Fibroblast of villous mesenchyme (primary cell): ENCODE measurements at regions not wholly inside any gene's neighbourhood (a gene's known extent, or its start where the extent isn't known, plus 50 kb on each side); places are given as distances from the start of the nearest gene placed in this dataset.
A peak's percentile ranks its signal among the peaks of the same experiment; 100 is the strongest.
"Not testable (repeated sequence)": the region's sequence is repeated elsewhere in the genome, so short reads cannot be mapped to it uniquely, and the experiment has no call there.

Experiments
- DNase-seq: peaks from one replicate; pipeline ENCODE4 v3.0.0-alpha.2; 2010; ENCODE audit warnings: low read depth
- H3K4me3 ChIP-seq: 2 replicates; pipeline ENCODE4 v1.5.1; 2011; ENCODE audit warnings: low read depth, mild to moderate bottlenecking, low read length
- TF ChIP-seq, protein P1 (sequence below): IDR thresholded peaks from 2 replicates; pipeline ENCODE4 v1.5.1; 2012; ENCODE audit warnings: low read depth, mild to moderate bottlenecking, low read length; ENCODE audit not compliant: insufficient read depth

DNA sequence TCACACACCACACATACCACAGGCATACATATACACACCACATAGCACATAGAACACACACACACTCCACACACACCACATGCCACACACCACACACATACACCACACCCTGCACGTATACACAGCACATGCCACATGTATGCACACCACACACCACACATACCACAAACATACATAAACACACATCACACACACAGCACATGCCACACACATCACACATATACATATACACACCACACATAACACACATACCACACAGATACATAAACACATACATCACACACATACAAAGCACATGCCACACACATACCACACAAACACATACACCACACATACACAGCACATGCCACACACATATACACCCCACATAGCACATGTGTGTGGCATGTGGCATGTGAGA, 171.1 kb downstream of the OR4M2 start:
- no peak for DNase-seq
- no peak overlapping the region for H3K4me3 ChIP-seq
- TF ChIP-seq, protein P1, sequence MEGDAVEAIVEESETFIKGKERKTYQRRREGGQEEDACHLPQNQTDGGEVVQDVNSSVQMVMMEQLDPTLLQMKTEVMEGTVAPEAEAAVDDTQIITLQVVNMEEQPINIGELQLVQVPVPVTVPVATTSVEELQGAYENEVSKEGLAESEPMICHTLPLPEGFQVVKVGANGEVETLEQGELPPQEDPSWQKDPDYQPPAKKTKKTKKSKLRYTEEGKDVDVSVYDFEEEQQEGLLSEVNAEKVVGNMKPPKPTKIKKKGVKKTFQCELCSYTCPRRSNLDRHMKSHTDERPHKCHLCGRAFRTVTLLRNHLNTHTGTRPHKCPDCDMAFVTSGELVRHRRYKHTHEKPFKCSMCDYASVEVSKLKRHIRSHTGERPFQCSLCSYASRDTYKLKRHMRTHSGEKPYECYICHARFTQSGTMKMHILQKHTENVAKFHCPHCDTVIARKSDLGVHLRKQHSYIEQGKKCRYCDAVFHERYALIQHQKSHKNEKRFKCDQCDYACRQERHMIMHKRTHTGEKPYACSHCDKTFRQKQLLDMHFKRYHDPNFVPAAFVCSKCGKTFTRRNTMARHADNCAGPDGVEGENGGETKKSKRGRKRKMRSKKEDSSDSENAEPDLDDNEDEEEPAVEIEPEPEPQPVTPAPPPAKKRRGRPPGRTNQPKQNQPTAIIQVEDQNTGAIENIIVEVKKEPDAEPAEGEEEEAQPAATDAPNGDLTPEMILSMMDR, result no peak

DNA sequence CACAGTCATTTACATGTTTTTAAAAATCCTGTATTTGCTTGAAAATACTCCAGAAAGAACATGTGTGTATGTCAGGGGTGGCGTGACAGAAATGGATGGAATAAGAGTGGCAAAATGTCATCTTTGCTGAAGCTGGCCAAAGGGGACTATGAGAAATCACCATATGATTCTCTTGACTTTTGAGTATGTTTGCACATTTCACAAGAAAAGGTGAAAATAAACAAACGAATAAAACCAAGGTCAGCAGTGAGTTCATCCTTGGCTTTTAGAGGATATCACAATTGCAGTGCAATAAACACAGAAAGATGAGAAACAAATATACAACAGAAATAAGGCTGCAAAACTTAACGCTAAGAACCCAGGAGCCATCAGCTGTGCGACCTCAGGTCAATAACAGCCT, 171.7 kb downstream of the OR4M2 start:
- not testable (repeated sequence) for H3K4me3 ChIP-seq, DNase-seq

DNA sequence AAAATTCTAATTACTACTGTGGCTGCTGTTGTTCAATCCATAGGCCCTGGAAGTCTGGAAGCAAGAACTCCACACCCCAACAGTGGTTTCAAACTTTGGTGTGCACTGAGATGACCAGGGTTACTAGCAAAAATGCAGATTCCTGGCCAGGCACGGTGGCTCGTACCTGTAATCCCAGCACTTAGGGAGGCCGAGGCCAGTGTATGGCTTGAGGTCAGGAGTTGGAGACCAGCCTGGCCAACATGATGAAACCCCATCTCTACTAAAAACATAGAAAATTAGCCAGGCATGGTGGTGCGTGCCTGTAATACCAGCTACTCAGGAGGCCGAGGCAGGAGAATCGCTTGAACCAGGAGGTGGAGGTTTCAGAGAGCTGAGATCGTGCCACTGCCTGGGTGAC, 172.2 kb downstream of the OR4M2 start:
- DNase-seq, H3K4me3 ChIP-seq: not testable (repeated sequence)

DNA sequence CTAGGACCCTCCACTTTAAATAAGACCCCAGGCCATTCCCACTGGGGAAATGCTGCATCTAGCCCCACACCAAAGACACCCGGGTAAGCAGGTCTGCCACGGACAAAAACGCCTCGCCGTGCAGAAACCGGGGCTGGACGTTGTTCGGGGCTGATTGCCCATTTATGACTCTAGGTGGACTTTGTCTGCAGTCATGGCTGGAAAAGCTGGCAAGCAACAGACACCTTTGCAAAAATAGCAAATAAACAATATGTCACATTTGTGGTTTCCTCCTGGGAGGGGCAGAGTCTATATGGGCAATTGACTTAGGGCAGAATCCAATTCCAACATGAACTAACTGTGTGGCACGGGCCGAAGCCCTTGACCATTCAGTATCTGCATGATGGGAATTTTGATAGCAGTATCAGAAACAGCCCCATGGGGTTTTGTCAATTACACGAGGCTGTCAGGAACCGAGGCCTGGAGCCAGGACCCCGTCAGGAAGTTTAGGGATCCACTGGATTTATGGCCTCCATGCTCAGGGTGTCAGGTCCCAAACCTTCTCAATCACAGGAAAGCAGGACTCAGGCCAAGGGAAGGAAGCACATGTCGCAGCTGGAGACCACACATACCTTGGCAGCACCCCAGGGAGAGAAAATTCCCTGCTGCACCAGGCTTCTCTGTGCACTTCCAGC, 172.8 kb downstream of the OR4M2 start:
- DNase-seq, result not testable (repeated sequence)

DNA sequence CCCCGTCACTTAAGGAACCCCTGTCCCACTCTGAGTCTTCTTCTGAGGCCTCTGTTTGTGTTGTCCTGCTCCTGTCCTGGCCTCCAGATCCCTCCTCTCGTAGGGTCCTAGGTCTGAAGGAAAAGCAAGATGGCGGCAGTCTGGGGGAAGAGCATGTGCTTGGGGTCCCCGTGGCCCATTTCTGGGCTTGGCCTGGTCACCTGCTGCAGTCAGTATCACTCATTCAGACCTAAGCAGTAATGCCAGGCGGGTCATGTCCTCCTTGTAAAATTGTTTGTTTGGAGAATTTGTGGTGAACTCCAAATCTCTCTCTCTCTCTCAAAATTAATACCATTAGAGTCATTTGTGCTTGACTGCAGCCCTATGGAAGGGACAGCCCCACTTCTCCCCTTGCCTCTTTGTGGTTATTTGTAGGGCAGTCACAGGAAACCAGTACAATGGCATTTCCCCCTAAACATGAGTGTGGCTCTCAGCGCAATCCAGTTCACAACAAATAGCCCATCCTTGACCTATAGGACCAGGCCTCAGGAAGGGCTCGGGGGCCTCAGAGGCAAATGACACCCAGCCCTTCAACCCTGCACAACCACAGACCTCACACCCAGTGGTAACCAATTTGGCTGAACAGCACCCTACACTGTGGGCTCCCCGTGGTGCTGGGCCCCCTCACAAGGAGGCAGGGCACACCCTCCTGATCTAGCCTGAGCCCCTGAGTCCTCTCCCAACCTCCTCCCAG, 173.5 kb downstream of the OR4M2 start:
- no peak overlapping the region for H3K4me3 ChIP-seq
- TF ChIP-seq, protein P1, result no peak
- no peak for DNase-seq

More for the DNA sequence above, 172.8 kb downstream of the OR4M2 start:
- H3K4me3 ChIP-seq, result not testable (repeated sequence)

DNA sequence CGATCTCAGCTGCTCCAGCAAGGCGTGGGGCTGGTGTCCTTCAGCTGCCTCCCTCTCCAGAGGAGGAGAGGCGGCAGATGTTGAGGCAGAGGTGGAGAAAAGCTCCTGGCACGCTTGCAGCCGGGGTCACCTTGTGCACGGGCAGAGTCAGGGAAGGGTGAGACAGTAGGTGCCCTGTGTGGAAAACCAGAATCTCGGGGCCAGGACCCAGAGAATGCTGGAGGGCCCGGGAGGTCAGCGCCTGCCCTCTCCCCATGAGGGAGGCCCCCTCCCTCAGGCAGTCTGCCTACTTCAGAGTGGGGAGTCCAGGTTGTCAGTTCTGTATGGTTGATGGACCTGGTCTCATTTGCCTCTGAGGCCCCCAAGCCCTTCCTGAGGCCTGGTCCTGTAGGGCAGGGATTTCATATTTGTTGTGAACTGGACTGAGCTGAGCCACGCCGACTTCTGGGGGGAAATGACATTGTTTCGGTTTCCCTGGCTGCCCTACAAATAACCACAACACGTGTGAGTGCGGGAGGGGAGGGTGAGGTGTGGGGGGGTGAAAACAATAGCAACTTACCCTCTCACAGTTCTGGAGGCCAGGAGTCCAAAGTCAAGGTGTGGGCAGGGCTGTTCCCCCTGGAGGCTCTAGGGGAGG, 174.2 kb downstream of the OR4M2 start:
- H3K4me3 ChIP-seq, DNase-seq: not testable (repeated sequence)

DNA sequence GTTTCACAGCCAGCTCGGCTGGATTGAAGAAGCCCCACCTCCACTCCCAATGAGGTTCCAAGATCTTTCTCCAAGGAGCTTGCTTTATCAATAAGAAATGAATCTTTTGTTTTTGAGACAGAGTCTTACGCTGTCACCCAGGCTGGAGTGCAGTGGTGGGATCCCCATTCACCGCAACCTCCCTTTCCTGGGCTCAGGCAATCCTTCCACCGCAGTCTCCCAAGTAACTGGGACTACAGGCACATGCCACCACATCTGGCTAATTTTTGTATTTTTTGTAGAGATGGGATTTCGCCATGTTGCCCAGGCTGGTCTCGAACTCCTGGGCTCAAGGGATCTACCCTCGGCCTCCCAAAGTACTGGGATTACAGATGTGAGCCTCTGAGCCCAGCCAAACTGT, 175.3 kb downstream of the OR4M2 start:
- H3K4me3 ChIP-seq, DNase-seq: not testable (repeated sequence)

DNA sequence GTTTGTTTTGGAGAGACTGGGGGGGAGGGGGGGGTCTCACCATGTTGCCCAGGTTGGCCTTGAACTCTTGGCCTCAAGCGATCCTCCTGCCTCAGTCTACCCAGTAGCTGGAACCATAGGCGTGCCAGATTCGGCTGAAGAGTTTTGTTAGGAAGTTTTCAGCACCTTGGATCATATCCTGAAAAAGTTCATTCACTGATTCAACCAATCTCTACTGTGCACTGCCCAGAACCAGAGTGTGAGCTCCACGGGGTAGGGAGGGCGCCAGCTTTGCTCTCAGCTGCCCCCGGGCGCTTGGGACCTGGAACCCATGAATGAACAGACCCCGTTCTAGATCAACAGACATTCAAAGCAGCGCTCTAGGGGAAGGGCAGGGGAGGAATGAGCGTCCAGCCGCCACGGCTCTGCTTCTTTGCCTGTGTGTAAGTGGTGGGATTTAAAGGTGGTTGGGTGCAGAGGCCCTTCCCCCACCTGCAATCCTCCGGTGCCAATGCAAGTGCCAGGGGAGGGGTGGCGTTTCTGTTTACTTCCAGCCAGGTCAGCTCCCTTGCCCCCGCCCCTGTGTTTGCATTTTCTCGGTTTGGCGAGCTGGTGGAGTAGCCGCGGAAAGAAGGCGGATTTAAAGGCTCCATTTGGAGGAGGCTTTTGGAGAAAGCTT, 176.2 kb downstream of the OR4M2 start:
- H3K4me3 ChIP-seq, result peak overlapping the region; percentile 30
- not testable (repeated sequence) for DNase-seq

DNA sequence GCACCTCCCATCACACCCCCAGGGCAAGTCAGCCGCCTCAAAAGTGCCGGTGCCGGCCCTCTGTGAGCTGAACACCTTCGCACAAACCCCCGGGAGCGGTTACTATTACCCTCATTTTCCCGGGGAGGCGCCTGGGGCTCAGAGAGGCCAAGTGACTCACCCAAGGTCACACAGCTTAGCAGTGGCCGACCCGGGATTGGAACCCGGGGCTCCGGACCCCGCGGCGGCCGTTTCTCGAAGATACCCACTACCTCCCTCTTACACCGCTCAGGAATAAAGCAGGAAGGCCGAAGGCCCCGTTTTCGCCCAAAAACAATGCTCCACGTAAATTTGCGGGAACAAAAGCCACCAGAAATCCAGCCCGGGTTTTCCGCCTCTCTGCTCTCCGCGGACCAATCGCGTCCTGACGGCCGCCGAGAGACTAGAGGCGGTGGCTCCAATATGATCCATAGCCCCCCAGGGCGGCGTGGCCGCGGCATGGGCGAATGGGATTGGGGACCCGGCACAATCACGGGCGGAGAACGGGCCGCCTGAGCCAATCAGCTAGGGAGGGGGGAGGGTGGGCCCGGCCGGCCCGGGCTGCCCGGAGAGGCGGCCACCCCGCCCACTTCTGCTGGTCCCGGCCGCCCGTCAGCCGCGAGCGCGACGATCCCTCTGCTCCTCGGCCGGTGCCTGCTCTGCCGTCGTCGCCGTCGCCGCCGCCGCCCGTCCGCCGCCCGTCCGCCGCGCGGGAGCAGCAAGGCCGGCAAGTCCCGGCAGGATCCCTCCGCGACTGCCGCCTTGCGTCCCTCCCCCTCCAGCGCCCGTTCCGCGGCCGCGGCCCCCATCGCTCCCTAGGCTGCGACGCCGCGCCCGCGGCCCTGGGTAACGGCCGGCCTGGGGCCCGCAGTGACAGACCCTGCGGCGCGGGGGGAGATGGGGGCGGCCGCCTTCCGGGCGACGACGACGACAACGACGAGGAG, 177.0 kb downstream of the OR4M2 start:
- H3K4me3 ChIP-seq, result peak overlapping the region; percentile 30
- TF ChIP-seq, protein P1, result no peak
- DNase-seq, result peak; percentile 77
